HG03025 (cell line): ENCODE measurements at regions not wholly inside any gene's neighbourhood (a gene's known extent, or its start where the extent isn't known, plus 50 kb on each side); places are given as distances from the start of the nearest gene placed in this dataset.
A peak's percentile ranks its signal among the peaks of the same experiment; 100 is the strongest.

Experiments
- ATAC-seq: cut with Tn5 transposase; IDR thresholded peaks from one replicate; pipeline ENCODE4 v1.9.1; 2021; ENCODE audit warnings: mild to moderate bottlenecking, moderate library complexity; ENCODE audit not compliant: unreplicated experiment, low FRiP score

DNA sequence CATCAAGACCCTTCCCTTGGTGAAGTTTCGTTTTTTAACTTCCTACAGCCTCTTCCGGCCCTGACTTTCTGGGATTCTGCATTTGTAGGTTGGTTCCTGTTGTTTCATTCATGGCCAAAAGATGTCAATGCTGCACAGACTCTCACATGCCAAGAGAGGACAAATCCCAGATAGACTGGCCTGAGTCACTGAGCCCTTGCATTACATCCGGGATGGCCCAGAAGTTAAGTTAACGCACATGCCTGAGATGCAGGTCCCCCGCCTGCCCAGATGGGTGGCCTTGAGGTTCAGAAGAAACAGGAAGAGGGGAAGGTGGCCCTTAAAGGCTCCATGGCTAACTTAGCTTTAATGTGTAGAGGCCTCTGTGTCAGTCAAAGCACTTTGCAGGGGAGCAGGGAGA, 51.6 kb upstream of the SRGAP3 start:
- ATAC-seq = no peak

DNA sequence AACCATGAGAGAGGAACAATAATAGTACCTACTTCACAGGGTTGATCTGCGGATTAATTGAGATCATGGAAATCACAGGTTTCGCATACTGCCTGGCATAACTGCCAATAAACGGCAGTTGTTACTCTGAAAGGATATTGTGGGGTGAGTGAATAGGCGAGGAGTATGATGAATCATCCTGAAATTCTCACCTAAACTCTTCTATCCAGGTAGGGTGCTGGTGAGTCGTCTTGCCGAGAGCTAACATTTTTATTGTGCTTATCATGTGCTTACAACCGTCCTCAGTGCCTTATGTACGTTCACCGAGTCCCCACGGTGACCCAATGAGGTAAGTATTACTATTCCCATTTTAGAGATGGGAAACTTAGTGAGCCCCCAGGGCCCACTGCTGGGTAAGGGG, 52.4 kb upstream of the SRGAP3 start:
- ATAC-seq = no peak

DNA sequence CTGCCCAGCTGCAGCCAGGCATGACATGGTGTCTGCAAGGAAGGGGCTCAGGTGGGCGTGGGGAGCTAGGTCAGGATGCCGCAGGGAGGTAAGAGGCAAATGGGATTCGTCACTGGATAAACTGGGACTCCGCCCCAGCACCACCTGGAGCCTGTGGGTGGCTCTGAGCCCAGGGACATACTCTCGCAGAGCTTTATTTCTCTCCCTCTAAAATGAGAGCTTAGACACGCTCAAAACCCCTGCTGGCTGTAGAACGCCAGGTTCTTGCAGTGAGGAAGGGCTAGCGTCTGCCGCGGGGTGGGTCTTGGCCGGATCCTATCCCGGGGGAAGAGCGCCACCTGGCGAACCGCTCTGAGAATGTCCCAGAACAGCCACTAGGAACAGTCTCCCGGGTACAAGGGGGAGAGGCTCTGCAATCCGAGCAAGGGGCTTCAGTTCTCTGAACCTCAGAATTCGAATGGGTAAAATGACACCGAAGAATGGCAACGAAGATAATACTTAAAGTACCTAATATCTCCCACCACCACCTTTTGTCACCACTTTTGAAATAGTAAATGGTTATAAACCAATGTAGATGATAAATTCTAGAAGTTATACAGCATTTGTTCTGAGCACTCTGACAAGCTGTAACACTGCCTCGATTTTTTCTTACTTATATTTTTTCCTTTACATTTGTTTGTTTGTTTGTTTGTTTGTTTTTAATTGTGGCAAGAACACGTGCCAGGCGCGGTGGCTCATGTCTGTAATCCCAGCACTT, 53.2 kb upstream of the SRGAP3 start:
- ATAC-seq = peak; percentile 90

DNA sequence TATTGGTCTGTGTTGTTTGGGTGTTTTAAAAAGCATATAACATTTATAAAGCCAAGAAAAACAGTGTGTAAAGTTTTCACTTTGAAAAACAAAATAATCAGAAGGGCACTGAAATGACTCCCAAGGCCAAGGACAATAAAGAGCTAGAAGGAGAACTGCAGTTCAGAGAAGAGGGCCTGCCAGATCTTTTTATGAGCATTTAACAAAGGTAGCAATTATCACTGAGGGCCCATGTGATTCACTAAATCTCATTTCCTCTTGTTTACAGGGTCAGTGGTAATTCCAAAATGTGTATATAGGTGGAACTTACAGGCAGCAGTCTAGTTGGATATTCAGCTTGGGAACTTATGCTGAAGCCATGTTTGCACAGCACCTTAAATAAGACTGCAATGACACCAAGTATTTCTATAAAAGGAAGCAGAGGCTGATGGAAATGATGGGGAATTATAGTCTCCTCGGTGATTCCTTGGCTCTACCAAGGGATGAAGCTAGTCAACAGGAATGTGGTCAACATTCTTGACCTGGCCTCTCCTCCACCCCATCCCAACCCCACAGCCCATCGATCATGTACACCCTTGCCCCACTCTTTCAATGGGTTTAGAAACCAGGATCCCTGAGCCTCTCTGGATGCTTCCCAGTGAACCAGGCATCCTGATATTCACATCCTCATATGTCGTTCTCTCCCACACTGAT, 54.4 kb upstream of the THUMPD3 start:
- ATAC-seq = no peak

DNA sequence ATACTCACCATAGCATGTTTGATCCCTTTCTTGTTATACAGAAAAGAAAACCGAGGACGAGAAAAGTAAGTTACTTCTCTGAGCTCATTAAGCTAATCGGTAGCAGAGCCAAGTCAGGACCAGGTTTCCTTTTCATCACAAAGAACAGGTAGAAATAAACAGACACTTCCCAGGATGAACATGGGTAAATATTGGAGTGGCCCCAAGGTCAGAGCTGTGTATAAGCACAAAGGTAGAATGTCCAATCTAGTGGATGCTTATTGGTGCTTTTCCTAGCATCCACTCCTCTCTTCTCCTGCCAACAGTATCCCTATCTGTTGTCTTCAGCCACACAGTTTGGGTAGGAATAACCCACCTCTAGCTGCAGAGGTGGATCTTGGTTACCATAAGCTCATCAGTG, 52.8 kb upstream of the THUMPD3 start:
- ATAC-seq = no peak

DNA sequence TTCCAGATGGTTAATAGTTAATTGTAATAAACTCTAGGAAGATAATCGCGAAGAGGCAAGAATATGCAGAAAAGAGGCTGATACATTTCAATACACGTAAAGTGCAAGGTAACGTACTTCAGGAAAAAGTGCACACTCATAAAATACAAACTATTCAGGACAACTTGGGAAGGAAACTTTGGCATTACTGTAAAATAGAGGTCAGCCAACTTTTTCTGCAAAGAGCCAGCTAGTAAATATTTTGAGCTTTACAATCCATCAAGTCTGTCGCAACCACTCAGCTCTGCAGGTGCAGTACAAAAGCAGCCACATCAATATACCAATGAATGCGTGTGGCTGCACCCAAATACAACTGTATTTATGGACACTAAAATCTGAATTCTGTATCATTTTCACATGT, 51.6 kb upstream of the THUMPD3 start:
- no peak for ATAC-seq
